ENCODE measurements at regions not wholly inside any gene's neighbourhood (a gene's known extent, or its start where the extent isn't known, plus 50 kb on each side); places are given as distances from the start of the nearest gene placed in this dataset.
"Not testable (repeated sequence)": the region's sequence is repeated elsewhere in the genome, so short reads cannot be mapped to it uniquely, and the experiment has no call there.

DNA sequence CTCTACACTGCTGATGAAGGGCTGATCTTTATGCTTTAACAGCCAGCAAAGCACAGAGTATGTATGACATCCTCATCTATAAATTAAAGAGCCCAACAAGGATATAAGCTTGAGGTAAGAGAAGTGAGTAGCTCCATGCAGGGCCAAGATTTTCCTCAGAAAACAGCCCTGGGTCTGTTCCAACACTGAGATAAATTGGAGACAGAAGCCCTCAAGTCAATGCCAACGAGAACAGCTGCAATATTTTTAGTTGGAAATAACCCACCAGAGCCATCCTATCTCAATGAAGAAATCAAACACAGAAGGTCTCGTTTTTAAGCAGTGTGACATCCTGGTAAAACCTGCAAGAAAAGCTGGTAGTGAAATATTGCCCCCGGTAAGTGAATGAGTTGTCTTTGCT is 297.0 kb upstream of the AUTS2 start:
- H3K27me3 ChIP-seq = no peaks in the 10 kb centered on the region
- no peaks in the 10 kb centered on the region for H3K36me3 ChIP-seq
- no peak overlapping the region for H3K27ac ChIP-seq
- TF ChIP-seq, protein P1, sequence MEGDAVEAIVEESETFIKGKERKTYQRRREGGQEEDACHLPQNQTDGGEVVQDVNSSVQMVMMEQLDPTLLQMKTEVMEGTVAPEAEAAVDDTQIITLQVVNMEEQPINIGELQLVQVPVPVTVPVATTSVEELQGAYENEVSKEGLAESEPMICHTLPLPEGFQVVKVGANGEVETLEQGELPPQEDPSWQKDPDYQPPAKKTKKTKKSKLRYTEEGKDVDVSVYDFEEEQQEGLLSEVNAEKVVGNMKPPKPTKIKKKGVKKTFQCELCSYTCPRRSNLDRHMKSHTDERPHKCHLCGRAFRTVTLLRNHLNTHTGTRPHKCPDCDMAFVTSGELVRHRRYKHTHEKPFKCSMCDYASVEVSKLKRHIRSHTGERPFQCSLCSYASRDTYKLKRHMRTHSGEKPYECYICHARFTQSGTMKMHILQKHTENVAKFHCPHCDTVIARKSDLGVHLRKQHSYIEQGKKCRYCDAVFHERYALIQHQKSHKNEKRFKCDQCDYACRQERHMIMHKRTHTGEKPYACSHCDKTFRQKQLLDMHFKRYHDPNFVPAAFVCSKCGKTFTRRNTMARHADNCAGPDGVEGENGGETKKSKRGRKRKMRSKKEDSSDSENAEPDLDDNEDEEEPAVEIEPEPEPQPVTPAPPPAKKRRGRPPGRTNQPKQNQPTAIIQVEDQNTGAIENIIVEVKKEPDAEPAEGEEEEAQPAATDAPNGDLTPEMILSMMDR (IDR thresholded peaks at IDR 0.05) = no peak
- no peak for DNase-seq (ENCODE audit: low spot score)
- H3K4me1 ChIP-seq = no peaks in the 10 kb centered on the region
- H3K4me3 ChIP-seq = no peak overlapping the region
- no peaks in the 10 kb centered on the region for H3K9me3 ChIP-seq

DNA sequence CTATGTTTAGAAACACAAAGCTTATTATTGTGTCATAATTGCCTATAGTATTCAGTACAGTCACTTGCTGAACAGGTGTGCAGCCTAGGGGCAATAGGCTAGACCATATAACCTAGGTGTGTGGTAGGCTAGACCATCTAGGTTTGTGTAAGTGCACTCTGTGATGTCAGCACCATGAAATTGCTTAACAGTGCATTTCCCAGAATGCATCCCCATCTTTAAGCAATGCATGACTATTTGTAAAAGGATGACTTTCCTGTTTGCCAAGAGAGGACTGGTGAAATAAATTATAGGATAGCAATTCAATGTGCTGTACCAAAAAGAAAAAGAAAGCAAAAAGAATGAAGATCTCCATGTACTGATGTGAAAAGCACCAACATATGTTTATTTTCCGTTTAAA is 288.7 kb upstream of the AUTS2 start:
- H3K27me3 ChIP-seq = no peaks in the 10 kb centered on the region
- TF ChIP-seq, protein P1 (IDR thresholded peaks at IDR 0.05) = no peak
- H3K4me1 ChIP-seq = no peaks in the 10 kb centered on the region
- H3K4me3 ChIP-seq = no peak overlapping the region
- H3K36me3 ChIP-seq = no peaks in the 10 kb centered on the region
- H3K9me3 ChIP-seq = no peaks in the 10 kb centered on the region
- no peak for DNase-seq (ENCODE audit: low spot score)
- H3K27ac ChIP-seq = no peak overlapping the region

DNA sequence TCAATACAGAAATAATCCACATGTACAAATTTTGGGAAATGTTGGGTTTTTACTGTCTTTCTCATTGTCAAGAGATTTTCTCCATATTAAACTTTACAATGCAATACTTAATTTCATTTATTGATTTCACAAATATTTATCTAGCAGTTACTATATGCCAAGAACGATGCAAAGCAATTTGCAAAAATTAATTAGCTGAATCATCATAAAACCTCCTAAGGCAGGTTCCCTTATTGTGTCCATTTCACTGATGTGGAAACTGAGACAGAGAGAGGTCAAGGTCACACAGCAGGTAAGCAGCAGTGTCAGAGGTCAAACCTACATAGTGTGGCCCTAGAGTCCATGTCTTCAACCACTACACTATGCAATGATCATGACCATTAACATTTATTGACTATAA is 286.8 kb upstream of the AUTS2 start:
- DNase-seq (ENCODE audit: low spot score) = no peak
- Histone ChIP-seq H3K9me3 (no peaks in the 10 kb centered on the region), H3K27ac (no peak overlapping the region), H3K4me1 (no peaks in the 10 kb centered on the region), H3K27me3 (no peaks in the 10 kb centered on the region), H3K36me3 (no peaks in the 10 kb centered on the region), H3K4me3 (no peak overlapping the region)
- TF ChIP-seq, protein P1 (IDR thresholded peaks at IDR 0.05) = no peak

DNA sequence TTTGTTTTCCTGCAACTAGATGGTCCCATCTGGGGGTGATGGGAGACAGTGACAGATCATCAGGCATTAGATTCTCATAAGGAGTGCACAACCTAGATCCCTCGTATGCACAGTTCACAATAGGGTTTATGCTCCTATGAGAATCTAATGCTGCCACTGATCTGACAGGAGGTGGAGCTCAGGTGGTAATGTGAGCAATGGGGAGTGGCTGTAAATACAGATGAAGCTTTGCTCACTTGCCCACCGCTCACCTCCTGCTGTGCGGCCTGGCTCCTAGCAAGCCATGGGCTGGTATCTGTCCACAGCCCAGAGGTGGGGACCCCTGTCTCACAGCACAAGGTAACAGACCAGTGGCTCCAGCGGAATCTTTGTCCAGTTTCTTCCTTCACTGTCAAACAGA is 284.4 kb upstream of the AUTS2 start:
- H3K4me1 ChIP-seq; H3K36me3 ChIP-seq; H3K9me3 ChIP-seq; H3K27me3 ChIP-seq; H3K4me3 ChIP-seq; DNase-seq (ENCODE audit: low spot score); H3K27ac ChIP-seq: not testable (repeated sequence)

DNA sequence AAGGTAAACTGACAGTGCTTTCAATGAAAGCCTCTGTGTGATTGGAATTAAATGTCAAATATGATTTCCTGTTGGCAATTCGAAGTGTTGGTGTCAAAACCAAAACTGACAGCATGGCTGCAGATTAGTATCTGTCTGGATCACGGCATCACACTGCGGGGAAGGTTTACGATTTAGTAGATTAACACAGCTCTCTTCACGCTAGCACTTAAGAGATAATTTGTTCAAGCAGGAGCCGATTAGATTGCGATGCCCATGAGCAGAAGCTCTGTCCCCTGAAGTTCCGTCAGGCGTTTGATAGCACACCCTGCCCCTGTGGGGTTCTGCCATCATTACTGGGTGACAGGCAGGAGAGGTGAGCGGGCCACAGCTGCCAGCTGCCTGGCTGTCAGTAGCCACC is 279.5 kb upstream of the AUTS2 start:
- TF ChIP-seq, protein P1 (IDR thresholded peaks at IDR 0.05) = no peak
- DNase-seq (ENCODE audit: low spot score) = no peak
- H3K36me3 ChIP-seq = no peaks in the 10 kb centered on the region
- H3K4me1 ChIP-seq = no peaks in the 10 kb centered on the region
- no peaks in the 10 kb centered on the region for H3K27me3 ChIP-seq
- H3K4me3 ChIP-seq = no peak overlapping the region
- H3K27ac ChIP-seq = no peak overlapping the region
- H3K9me3 ChIP-seq = no peaks in the 10 kb centered on the region

DNA sequence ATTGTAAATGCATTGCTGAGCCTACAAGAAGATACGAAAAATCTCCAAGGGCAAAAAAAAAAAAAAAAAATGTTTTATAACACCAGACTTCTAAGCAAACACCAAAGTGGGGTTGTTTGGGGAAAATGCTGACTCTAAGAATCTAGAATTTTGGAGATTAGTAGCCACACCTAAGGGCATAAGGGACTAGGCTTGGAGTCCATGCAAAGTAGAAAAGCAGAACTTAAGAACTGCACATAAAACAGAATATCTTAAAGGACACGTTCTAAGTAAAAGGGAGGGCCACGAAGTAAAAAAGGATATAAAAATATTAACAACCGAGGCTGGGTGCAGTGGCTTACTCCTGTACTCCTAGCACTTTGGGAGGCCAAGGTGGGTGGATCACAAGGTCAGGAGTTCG is 269.8 kb upstream of the AUTS2 start:
- TF ChIP-seq, protein P1 (IDR thresholded peaks at IDR 0.05) = no peak
- DNase-seq (ENCODE audit: low spot score) = no peak
- Histone ChIP-seq H3K27me3 (no peaks in the 10 kb centered on the region), H3K9me3 (no peaks in the 10 kb centered on the region), H3K4me1 (no peaks in the 10 kb centered on the region), H3K27ac (no peak overlapping the region), H3K36me3 (no peaks in the 10 kb centered on the region), H3K4me3 (no peak overlapping the region)
